HCT116 (cell line): ENCODE measurements at regions not wholly inside any gene's neighbourhood (a gene's known extent, or its start where the extent isn't known, plus 50 kb on each side); places are given as distances from the start of the nearest gene placed in this dataset.

Source experiments
- CTCF ChIP-seq, 3 experiments: fragments of 200-600 bp in 1 of 3; sonication (generic) in 1 of 3; IDR thresholded peaks in 2 of 3; conservative IDR thresholded peaks in 1 of 3; 2 replicates each; pipeline ENCODE4 v1.5.1; 2012 to 2017; ENCODE audit warnings: low read depth in 2 of 3, low read length in 2 of 3, antibody characterized with exemption in 1 of 3, borderline replicate concordance in 1 of 3, control low read depth in 1 of 3, mild to moderate bottlenecking in 1 of 3, mixed read lengths in 1 of 3, mixed run types in 1 of 3, moderate library complexity in 1 of 3; ENCODE audit not compliant: insufficient read depth in 1 of 3
- EZH2 ChIP-seq: fragments of 200-600 bp; sonication (generic); IDR thresholded peaks from 2 replicates; pipeline ENCODE4 v1.6.1; 2017; ENCODE audit warnings: antibody characterized with exemption, mixed run types
- EZH2phosphoT487 ChIP-seq: fragments of 200-600 bp; IDR thresholded peaks from 2 replicates; pipeline ENCODE4 v1.6.1; 2018; ENCODE audit warnings: antibody characterized with exemption, borderline replicate concordance
- MAX ChIP-seq: IDR thresholded peaks from 2 replicates; pipeline ENCODE4 v1.6.1; 2012
- POLR2AphosphoS5 ChIP-seq: IDR thresholded peaks from 2 replicates; pipeline ENCODE4 v1.6.1; 2011; ENCODE audit warnings: mild to moderate bottlenecking, low read depth, low read length, moderate library complexity
- RAD21 ChIP-seq: IDR thresholded peaks from 2 replicates; pipeline ENCODE4 v1.6.1; 2012; ENCODE audit warnings: low read depth, mild to moderate bottlenecking
- REST ChIP-seq: IDR thresholded peaks from 2 replicates; pipeline ENCODE4 v1.6.1; 2012; ENCODE audit warnings: low read depth
- SP1 ChIP-seq: IDR thresholded peaks from 2 replicates; pipeline ENCODE4 v1.6.1; 2012; ENCODE audit warnings: low read depth
- YY1 ChIP-seq: IDR thresholded peaks from 2 replicates; pipeline ENCODE4 v1.6.1; 2011; ENCODE audit warnings: low read length, low read depth, moderate library complexity, mild to moderate bottlenecking; ENCODE audit not compliant: insufficient replicate concordance; ENCODE audit errors: extremely low read depth
- ZBTB33 ChIP-seq: IDR thresholded peaks from 2 replicates; pipeline ENCODE4 v1.6.1; 2011; ENCODE audit warnings: mild to moderate bottlenecking, low read length, moderate library complexity; ENCODE audit not compliant: insufficient replicate concordance; ENCODE audit errors: extremely low read depth
- ZFX ChIP-seq: fragments of 450-650 bp; IDR thresholded peaks from 2 replicates; pipeline ENCODE4 v1.6.1; 2017

- TF ChIP-seq EZH2phosphoT487: no peak
- TF ChIP-seq EZH2: no peak
- no peak for TF ChIP-seq POLR2AphosphoS5
- TF ChIP-seq CTCF (IDR thresholded peaks at IDR 0.05 in 2 of 3, conservative IDR thresholded peaks at IDR 0.05 in 1 of 3; ENCODE audit: borderline replicate concordance in 1 of 3, insufficient read depth in 1 of 3, low read depth in 2 of 3, low read length in 2 of 3): no peak
- TF ChIP-seq MAX: no peak
- TF ChIP-seq ZBTB33: no peak
- TF ChIP-seq REST: no peak
- no peak for TF ChIP-seq RAD21
- TF ChIP-seq ZFX: no peak
- no peak for TF ChIP-seq YY1
- no peak for TF ChIP-seq SP1
Measured at GRCh38 chr3:73136941-73137340, 75.5 kb downstream of the EBLN2 start.
